GM19468 (cell line): ENCODE measurements at regions not wholly inside any gene's neighbourhood (a gene's known extent, or its start where the extent isn't known, plus 50 kb on each side); places are given as distances from the start of the nearest gene placed in this dataset.

Source experiments
- ATAC-seq: cut with Tn5 transposase; IDR thresholded peaks from one replicate; pipeline ENCODE4 v1.9.1; 2021; ENCODE audit warnings: mild to moderate bottlenecking, moderate library complexity, moderate number of reproducible peaks; ENCODE audit not compliant: unreplicated experiment; ENCODE audit errors: extremely low read depth

DNA sequence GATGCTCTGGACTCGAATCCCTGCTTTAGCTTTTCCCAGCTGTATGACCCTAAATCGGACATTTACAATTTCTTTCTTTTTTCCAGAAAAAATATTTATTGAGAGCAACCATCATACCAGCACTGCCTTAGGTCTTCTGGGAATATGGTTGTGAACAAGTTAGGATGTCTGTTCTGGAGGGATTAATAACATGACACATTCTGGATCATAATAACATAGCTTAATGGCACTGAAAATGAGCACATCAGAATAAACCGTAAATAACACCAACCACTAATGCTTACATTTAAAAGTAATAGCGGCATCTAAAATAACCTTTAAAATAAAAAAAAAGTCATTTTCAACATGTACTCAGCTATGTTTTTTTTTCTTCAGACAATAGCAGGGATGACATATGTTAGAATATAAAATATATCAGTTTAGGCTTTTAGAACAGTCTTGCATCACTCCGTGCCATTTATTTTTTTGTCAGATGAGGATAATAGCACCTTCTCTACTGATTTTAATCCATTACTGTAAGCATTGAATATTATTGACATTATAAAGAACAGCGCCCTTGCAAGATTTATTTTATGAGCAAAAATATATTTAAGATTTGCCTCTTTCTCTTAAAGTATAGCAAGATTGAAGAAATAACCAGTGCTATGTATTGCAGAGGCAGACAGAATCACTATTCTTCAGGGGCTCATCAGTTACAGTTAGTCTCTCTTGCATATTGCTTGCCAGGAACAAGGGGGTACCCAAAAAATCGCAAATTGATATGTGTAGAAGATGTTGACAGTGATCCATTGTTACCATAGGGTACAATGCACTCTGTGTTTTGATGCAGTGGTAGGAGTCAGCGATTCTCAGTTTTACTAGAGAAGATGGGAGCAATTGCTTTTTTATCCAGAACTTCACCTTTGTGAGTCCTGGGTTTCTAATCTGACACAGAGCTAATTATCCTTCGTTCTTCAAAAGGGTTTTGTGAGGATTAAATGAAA lies 168.4 kb upstream of the NR3C1 start:
- no peak for ATAC-seq

DNA sequence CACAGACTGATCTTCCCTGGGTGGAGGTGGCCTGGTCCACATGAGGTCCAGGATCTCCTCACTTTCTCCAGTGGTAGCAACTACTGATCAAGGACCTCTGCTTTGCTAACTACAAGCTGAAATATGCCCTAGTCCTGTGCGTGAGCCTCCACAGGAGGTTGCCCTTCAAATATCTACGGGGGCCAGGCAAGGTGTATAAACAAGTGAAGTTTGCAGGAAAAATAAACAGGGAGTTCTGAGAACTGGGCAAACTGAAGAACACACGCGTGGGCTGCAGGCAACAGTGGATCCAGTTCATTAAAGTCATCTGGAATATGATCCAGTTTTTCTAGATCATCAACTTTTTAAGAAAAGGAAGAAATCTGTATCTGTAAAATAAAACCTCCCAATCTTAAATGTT lies 167.5 kb upstream of the NR3C1 start:
- ATAC-seq = no peak

DNA sequence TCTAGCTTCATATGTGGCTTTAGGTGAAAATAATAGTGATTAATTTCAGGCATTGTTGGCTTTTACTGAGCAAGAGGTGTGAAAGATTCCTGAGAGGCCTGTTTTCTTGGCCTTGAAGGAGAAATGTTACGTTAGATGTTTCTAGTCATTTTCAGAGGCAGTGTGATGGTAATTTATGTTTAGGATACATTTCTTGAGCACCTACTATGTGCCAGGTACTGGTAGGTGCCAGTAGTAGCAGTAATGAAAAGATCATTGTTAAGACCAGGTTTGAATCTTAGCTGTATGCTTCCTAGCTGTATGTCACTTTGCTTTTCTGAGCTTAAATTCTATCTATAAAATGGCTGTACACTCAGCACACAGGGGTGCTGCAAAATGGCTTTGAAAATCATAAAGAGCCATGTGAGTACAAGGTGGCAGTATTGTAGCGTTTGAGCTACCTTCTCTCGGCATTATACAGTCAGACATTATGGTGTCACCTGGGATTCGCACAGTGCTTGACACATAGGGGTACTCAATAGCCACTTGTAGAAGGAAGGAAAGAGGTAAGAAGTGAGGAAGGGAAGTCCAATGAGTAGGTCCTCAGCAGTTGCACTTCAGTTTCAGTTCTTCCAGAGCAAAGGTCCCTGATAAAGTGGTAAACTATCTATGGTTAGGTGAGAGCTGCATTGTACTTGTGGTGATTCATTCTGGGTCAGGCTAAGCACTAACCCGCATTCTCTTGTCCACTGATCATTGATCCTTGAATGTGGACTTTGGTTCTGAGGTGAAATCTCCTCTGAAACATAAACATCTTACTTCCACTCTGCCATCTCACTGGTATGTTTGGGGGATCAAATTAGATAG lies 166.5 kb upstream of the NR3C1 start:
- no peak for ATAC-seq

- no peak for ATAC-seq
Observed at GRCh38 chr5:143569213-143569701, 165.8 kb upstream of the NR3C1 start.

DNA sequence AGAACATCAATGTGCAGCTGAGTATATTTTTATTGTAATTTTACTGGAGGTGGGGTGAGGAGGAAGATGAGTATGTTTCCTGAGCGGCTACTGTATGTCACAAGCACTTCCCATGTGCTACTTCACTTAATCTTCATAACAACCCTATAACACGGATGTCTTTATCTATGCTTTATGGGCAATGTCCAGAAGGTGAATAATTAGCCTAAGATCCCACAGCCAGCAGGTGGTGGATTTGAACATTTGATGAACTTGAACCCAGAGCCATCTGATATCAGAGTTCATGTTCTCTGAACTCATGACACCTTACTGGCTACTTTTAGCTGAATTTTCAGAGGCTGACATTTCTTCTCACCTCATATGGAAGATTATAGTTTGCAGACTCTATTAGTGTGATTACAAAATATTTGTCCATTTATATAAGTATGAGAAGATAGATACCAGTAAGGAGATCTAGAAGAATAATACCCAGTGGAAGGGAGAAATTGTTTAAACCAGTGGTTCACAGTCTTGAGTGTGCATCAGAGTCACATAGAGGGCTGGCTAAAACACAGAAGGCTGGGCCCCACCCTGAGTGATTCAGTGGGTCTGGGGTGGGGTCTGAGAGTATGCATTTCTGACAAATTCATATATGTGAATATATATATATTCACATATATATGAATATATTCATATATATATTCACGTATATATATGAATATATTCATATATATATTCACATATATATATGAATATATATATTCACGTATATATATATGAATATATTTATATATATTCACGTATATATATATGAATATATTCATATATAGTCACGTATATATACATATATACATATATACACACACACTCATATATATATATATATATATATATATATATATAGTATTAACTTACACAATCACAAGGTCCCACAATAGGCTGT lies 164.4 kb upstream of the NR3C1 start:
- no peak for ATAC-seq

GRCh38 chr5:143566139-143566538 lies 162.7 kb upstream of the NR3C1 start:
- no peak for ATAC-seq

DNA sequence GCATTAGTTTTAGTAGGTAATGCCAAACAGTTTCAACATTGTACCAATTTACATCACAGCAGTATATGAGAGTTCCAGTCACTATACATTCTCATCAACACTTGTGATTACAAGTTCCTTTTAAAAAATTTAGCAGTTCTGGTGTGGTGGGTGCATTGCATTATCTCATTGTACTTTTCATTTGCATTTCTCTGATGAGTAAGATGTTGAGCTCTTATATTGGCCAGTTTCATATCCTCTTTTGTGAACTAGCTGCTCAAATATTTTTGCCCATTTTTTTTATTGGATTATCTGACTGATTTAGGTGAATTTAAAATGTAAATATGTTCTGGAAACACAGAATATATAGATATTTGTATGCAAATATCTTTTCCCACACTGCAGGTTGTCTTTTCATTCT lies 160.9 kb upstream of the NR3C1 start:
- peak; percentile 99 for ATAC-seq

DNA sequence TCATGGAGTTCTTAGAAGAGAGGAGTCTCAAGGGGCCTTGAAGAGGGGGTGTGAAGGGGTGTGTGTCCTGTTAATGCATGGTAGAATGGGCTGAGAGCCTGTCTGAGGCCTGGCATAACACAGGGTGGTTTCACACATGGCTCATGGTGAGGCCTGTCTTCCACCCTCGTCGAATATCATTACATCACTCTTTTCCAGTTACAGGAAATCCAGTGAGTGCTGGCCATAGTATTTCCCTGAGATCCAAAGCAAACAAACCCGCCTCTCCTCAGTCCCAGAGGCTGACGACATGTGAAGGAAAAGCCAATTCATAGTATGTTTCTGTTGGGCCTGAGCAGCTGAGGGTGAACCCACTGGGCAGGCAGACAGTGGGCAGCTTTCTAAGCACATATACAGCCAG lies 159.4 kb upstream of the NR3C1 start:
- ATAC-seq = no peak

DNA sequence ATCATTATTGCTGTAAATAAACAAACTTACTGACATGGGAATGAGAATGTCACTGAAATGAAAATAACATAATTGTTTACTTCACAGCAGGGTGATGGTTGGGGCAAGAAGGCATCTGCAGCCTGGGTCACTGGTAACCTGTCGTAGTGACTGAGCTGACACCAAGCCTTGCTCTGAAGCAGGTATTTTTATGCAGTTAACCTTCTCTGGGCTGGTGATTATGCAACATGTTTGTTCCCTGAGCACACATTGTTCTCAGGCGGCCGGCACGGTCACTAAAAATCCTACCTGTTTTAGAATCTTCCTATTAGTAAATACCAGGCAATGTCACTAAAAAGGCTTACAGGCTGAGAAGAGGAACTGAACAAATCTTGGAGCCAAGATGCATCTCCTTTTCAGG lies 157.7 kb upstream of the NR3C1 start:
- no peak for ATAC-seq

- ATAC-seq = no peak
Observed at GRCh38 chr5:143560378-143560777, 156.9 kb upstream of the NR3C1 start.

GRCh38 chr5:143559586-143560109 lies 156.2 kb upstream of the NR3C1 start:
- ATAC-seq = no peak

DNA sequence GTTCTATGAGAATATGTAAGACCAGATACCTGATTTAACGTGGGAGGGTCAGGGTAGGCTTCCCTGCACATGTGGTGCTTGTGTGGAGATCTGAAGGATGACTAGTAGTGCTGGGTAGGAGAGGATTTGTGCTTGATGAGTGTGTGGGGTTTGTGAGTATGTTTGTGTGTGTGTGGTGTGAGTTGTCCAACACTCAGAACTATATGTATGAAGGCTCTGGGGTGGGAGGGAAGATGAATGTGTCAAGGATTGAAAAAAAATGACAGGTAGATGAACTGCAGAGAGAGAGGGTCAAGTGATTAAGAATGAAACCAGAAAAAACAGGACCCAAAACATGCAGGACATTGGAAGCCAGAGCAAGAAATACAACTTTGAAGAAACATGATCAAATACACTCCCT lies 154.6 kb upstream of the NR3C1 start:
- no peak for ATAC-seq

DNA sequence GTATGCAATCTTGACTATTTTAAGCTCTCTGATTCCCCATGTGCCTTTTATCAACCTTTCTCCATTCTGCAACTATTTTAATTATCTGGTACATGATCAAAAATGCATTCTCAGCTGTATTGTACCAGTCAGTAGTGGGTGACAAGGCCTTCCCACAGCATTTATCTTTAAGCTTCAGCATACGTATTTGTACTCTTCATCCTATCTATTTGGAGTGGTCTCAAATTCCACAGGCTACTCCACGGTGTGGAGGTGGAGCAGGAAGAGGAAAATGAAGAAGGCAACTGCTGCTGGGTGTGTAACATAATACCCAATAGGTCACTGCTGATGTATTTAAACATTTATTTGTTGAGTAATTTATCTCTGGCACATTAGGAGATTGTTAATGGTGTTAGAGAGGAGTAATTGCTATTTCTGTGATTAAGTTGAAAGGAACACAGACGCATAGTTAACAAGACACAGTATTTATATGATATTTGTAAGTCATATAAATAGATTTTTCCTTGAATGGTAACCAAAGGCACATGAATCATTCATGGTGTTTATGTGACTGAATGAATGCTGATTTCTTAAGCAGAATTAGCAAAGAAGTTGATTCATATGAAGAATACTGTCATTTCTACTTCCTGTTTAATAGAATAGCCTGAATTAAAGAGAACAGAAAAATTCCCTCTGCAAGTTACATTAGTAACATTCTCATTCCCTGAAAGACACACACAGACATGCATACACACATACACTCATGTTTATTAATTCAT lies 153.8 kb upstream of the NR3C1 start:
- ATAC-seq = no peak

- no peak for ATAC-seq
Observed at GRCh38 chr5:143554918-143555477, 151.5 kb upstream of the NR3C1 start.

DNA sequence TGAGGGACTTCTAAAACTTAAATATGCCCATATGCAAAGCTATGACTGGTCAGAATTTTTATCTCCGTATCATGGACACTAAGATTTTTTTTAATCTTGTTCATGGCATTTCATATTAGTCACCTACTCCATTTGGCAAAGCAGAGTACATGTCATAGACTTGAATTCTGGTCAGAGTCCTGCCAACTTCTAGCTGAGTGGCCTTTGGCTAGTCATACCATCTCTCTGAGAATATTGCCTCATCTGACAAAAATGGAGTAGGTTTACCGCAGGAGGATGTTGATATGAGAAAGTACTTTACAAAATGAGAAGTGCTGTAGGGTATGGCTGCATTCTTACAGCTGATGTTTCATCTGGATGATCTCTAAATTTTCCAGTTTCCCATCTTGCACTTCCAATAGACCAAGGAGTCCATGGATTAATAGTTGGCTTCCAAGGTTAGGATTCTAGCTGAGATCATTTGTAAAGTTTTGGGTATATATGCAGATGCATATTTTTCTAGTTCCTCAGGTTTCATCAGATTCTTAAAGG lies 150.8 kb upstream of the NR3C1 start:
- ATAC-seq = no peak

DNA sequence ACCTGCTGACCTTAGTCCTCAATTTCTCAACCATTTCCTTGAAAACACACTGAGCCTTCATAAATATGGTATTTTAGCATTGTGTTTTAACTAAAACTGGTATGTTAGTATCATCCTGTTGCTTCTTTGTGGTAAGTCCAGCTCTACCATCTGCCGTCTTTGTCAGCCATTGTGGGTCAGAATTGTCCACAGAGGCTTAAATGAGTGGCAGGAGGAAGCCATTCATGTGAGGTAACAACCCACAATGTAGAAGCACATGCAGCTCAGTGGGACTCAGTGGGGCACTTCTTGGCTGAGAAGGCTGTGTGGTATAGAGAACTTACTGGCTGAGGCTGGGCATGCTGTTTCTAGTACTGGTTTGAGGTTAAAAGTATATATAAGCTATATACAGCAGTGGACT lies 149.2 kb upstream of the NR3C1 start:
- no peak for ATAC-seq

- ATAC-seq = no peak
Observed at GRCh38 chr5:143551820-143552251, 148.3 kb upstream of the NR3C1 start.

DNA sequence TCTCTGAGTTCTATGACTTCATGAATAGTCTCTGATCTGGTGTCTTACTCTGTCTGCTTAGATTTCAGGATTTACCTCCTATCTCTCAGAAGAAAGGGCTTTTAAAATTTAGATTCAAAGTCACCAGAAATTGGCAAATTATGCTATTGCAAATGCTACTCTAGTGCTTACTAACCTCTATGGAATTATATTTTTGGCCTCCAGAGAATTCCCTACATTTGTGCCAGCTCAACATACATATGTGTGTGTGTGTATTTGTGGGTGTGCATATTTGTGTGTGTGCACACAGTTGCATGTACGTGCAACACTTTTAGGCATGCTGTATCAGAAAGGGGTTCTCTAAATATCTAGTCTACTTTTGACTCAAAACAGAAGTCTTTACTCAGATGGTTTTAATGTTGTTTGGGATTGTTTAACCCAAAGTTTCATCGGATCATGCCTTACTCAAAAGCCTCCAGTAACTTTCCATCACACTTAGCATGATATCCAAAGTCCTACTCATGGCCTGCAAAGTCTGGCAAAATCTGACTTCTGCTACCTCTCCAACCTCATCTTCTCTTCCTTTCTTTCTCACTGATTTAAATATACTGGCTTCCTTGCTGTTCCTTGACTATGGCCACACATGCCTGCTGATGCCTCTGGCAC lies 147.6 kb upstream of the NR3C1 start:
- no peak for ATAC-seq
